ENCODE measurements at regions not wholly inside any gene's neighbourhood (a gene's known extent, or its start where the extent isn't known, plus 50 kb on each side); places are given as distances from the start of the nearest gene placed in this dataset.

DNA sequence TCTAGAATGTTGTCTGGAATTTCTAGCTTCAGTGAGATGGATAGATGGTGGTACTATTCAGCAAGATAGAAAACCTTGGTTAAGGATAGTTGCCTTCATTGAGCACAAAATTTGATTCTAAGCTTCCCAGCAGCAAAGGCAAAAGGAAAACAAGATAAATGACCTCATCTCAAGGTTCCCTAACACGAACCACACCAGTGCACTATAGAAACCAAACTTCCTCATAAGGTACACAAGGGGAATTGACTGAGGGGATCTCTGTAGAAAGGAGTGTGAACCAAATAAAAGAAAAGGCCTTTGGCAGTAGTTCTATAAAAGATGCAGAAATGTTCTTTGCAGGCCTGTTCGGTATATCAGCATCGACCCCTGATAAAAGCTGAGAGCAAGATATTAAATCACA lies 288.9 kb downstream of the SHQ1 start:
- DNase-seq (ENCODE audit: low read depth, low spot score) (no peak), FAIRE-seq (no peak)
- TF ChIP-seq POLR2AphosphoS5 (IDR thresholded peaks at IDR 0.05; ENCODE audit: insufficient read depth, low read depth, low read length) (no peak), JUN (IDR thresholded peaks at IDR 0.05; ENCODE audit: borderline replicate concordance, insufficient read depth, insufficient read length, low read depth) (no peak), GATA2 (IDR thresholded peaks at IDR 0.05; ENCODE audit: insufficient read depth, insufficient read length, low read depth, low read length) (no peak), MYC (IDR thresholded peaks at IDR 0.05; ENCODE audit: low read depth, low read length) (no peak), FOS (IDR thresholded peaks at IDR 0.05; ENCODE audit: borderline replicate concordance, insufficient read depth, low read length) (no peak), MAX (IDR thresholded peaks at IDR 0.05; ENCODE audit: insufficient read depth, insufficient read length) (no peak)
- Histone ChIP-seq H3K27me3 (ENCODE audit: control insufficient read depth in 2 of 2, insufficient read depth in 2 of 2, low read length in 2 of 2) (no peaks in the 10 kb centered on the region), H3K36me3 (ENCODE audit: control insufficient read depth in 2 of 2, extremely low read depth in 1 of 2, insufficient read depth in 2 of 2, low read length in 2 of 2) (no peaks in the 10 kb centered on the region), H3K4me3 (replicated peaks in 1 of 3; ENCODE audit: insufficient read depth in 1 of 3, low read depth in 1 of 3, low read length in 3 of 3) (no peak overlapping the region), H3K9me3 (replicated peaks; ENCODE audit: control insufficient read depth, insufficient read depth, low read length) (no peaks in the 10 kb centered on the region), H3K9me1 (replicated peaks; ENCODE audit: control insufficient read depth, extremely low read depth, insufficient read depth, low read length) (no peaks in the 10 kb centered on the region), H4K20me1 (replicated peaks; ENCODE audit: control insufficient read depth, extremely low read depth, insufficient read depth, low read length) (no peaks in the 10 kb centered on the region), H3K9ac (replicated peaks; ENCODE audit: extremely low read depth, insufficient read depth, low read length) (no peak overlapping the region), H3K4me1 (ENCODE audit: control insufficient read depth, extremely low read depth, insufficient read depth, low read length) (no peaks in the 10 kb centered on the region), H3K27ac (ENCODE audit: insufficient read depth, low read depth, low read length) (no peak overlapping the region), H2AFZ (ENCODE audit: low read depth, low read length) (no peak overlapping the region), H3K79me2 (ENCODE audit: control insufficient read depth, insufficient read depth, low read length) (no peaks in the 10 kb centered on the region), H3K4me2 (ENCODE audit: insufficient read depth, low read length) (no peak overlapping the region)
- dilution Hi-C loops (cut with MboI; ENCODE audit: extremely low pct_ligation_motif_present, low sequenced_read_pairs), result no loop called here
- intact Hi-C loops (cut with micrococcal nuclease), result no loop called here
- no TSS peak for BruUV-seq (replicated peaks)
- CTCF ChIA-PET, result interaction anchor here (0.7 to 1.0 kb wide), 2 partner anchors 8 to 16 kb away, joined by 3 read pairs; no protein-coding TSS in a partner anchor
- POLR2A ChIA-PET, result no interaction called here

GRCh38 chr3:72558001-72558400 lies 290.2 kb downstream of the SHQ1 start:
- Histone ChIP-seq H2AFZ (ENCODE audit: low read depth, low read length) (no peak overlapping the region), H3K4me1 (ENCODE audit: control insufficient read depth, extremely low read depth, insufficient read depth, low read length) (no peaks in the 10 kb centered on the region), H4K20me1 (replicated peaks; ENCODE audit: control insufficient read depth, extremely low read depth, insufficient read depth, low read length) (no peaks in the 10 kb centered on the region), H3K4me3 (replicated peaks in 1 of 3; ENCODE audit: insufficient read depth in 1 of 3, low read depth in 1 of 3, low read length in 3 of 3) (no peak overlapping the region), H3K9me3 (replicated peaks; ENCODE audit: control insufficient read depth, insufficient read depth, low read length) (no peaks in the 10 kb centered on the region), H3K36me3 (ENCODE audit: control insufficient read depth in 2 of 2, extremely low read depth in 1 of 2, insufficient read depth in 2 of 2, low read length in 2 of 2) (no peaks in the 10 kb centered on the region), H3K27me3 (ENCODE audit: control insufficient read depth in 2 of 2, insufficient read depth in 2 of 2, low read length in 2 of 2) (no peaks in the 10 kb centered on the region), H3K9ac (replicated peaks; ENCODE audit: extremely low read depth, insufficient read depth, low read length) (no peak overlapping the region), H3K4me2 (ENCODE audit: insufficient read depth, low read length) (no peak overlapping the region), H3K27ac (ENCODE audit: insufficient read depth, low read depth, low read length) (no peak overlapping the region), H3K79me2 (ENCODE audit: control insufficient read depth, insufficient read depth, low read length) (no peaks in the 10 kb centered on the region), H3K9me1 (replicated peaks; ENCODE audit: control insufficient read depth, extremely low read depth, insufficient read depth, low read length) (no peaks in the 10 kb centered on the region)
- no peak for DNase-seq (ENCODE audit: low read depth, low spot score)
- TF ChIP-seq MAX (IDR thresholded peaks at IDR 0.05; ENCODE audit: insufficient read depth, insufficient read length), result no peak
- TF ChIP-seq POLR2AphosphoS5 (IDR thresholded peaks at IDR 0.05; ENCODE audit: insufficient read depth, low read depth, low read length), result no peak
- no peak for TF ChIP-seq POLR2A (IDR thresholded peaks at IDR 0.05; ENCODE audit: low read depth, low read length)
- TF ChIP-seq FOS (IDR thresholded peaks at IDR 0.05; ENCODE audit: borderline replicate concordance, insufficient read depth, low read length), result no peak
- TF ChIP-seq EZH2 (IDR thresholded peaks at IDR 0.05; ENCODE audit: borderline replicate concordance, low read depth, low read length, severe bottlenecking), result no peak
- TF ChIP-seq JUN (IDR thresholded peaks at IDR 0.05; ENCODE audit: borderline replicate concordance, insufficient read depth, insufficient read length, low read depth), result no peak
- TF ChIP-seq GATA2 (IDR thresholded peaks at IDR 0.05; ENCODE audit: insufficient read depth, insufficient read length, low read depth, low read length), result no peak
- no peak for TF ChIP-seq CTCF (IDR thresholded peaks at IDR 0.05; ENCODE audit: extremely low read depth in 1 of 2, insufficient read depth in 1 of 2, low read depth in 1 of 2, low read length in 2 of 2)
- no peak for TF ChIP-seq MYC (IDR thresholded peaks at IDR 0.05; ENCODE audit: low read depth, low read length)
- intact Hi-C loops (cut with micrococcal nuclease) (no loop called here), dilution Hi-C loops (cut with MboI; ENCODE audit: extremely low pct_ligation_motif_present, low sequenced_read_pairs) (no loop called here)
- peak; percentile 31 for FAIRE-seq
- BruUV-seq (replicated peaks), result no TSS peak
- ChIA-PET CTCF (no interaction called here), POLR2A (no interaction called here)

All from endothelial cell of umbilical vein (primary cell).